Motor neuron (in vitro differentiated cells): ENCODE measurements at regions not wholly inside any gene's neighbourhood (a gene's known extent, or its start where the extent isn't known, plus 50 kb on each side); places are given as distances from the start of the nearest gene placed in this dataset.
"Not testable (repeated sequence)": the region's sequence is repeated elsewhere in the genome, so short reads cannot be mapped to it uniquely, and the experiment has no call there.

ENCODE experiments used
- ATAC-seq, 8 experiments: fragments of 200-7000 bp; cut with Tn5 transposase; replicated peaks in 6 of 8; 2 replicates each; pipeline ENCODE4 v1.8.0; 2021; ENCODE audit warnings: mild to moderate bottlenecking in 8 of 8, moderate library complexity in 8 of 8
- H3K27ac ChIP-seq, 2 donors: fragments of 250-450 bp; sonication (Bioruptor Pico); 2 replicates each; pipeline ENCODE4 v1.9.0; 2021; ENCODE audit warnings: antibody characterized with exemption in 2 of 2, mild to moderate bottlenecking in 2 of 2, moderate library complexity in 1 of 2
- H3K4me1 ChIP-seq, 2 donors: fragments of 250-450 bp; sonication (Bioruptor Pico); replicated peaks in 1 of 2; 2 replicates each; pipeline ENCODE4 v1.6.1; 2021; ENCODE audit warnings: antibody characterized with exemption in 2 of 2, mild to moderate bottlenecking in 2 of 2, moderate library complexity in 1 of 2
- H3K4me3 ChIP-seq, 5 donors: fragments of 250-450 bp; sonication (Bioruptor Pico); 2 replicates each; pipeline ENCODE4 v1.9.0; 2021; ENCODE audit warnings: antibody characterized with exemption in 5 of 5, mild to moderate bottlenecking in 5 of 5, moderate library complexity in 4 of 5
- WGBS, 10 experiments: fragments of 450-650 bp; shearing (Covaris generic); methylation state at CpG; one replicate each; pipeline ENCODE4 v1.0.0; 2022; 5-methylcytosine and 5-hydroxymethylcytosine counted together
- in situ Hi-C, 9 experiments: fragments of 400-800 bp; cut with MboI; loops; one replicate each; pipeline ENCODE4 v1.15.0; 2021; ENCODE audit warnings: low sequenced_read_pairs in 9 of 9, low pct_unique_long_range_greater_than_20kb in 2 of 9; ENCODE audit not compliant: unreplicated experiment in 9 of 9

GRCh38 chr4:15202481-15202880, 200.2 kb downstream of the CPEB2 start:
- H3K27ac ChIP-seq: no peak overlapping the region
- WGBS, 10 experiments: 55 to 100% (median 80%) methylated on average over 1 to 2 of the region's 2 CpGs; no CpG with 5 or more reads in 5 of the 10 experiments
- H3K4me3 ChIP-seq: no peak overlapping the region
- no peak for ATAC-seq
- in situ Hi-C loops: no loop called here
- peaks cover 5 to 11% of the 10 kb centered on the region in 2 donors for H3K4me1 ChIP-seq

DNA sequence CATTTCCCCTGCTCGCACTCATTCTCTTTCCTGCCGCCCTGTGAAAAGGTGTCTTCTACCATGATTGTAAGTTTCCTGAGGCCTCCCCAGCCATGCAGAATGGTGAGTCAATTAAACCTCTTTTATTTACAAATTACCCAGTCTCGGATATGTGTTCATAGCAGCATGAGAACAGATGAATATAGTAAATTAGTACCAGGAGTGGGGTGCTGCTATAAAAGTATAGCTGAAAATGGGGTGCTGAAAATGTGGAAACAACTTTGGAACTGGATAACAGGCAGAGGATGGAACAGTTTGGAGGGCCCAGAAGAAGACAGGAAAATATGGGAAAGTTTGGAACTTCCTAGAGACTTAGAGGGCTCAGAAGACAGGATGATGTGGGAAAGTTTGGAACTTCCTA, 204.2 kb downstream of the CPEB2 start:
- ATAC-seq, H3K27ac ChIP-seq, H3K4me1 ChIP-seq, H3K4me3 ChIP-seq, in situ Hi-C loops: not testable (repeated sequence)
- 0 to 100% (median 53%) methylated on average over 1 to 3 of the region's 3 CpGs; no CpG with 5 or more reads in 1 of the 10 experiments for WGBS, 10 experiments

DNA sequence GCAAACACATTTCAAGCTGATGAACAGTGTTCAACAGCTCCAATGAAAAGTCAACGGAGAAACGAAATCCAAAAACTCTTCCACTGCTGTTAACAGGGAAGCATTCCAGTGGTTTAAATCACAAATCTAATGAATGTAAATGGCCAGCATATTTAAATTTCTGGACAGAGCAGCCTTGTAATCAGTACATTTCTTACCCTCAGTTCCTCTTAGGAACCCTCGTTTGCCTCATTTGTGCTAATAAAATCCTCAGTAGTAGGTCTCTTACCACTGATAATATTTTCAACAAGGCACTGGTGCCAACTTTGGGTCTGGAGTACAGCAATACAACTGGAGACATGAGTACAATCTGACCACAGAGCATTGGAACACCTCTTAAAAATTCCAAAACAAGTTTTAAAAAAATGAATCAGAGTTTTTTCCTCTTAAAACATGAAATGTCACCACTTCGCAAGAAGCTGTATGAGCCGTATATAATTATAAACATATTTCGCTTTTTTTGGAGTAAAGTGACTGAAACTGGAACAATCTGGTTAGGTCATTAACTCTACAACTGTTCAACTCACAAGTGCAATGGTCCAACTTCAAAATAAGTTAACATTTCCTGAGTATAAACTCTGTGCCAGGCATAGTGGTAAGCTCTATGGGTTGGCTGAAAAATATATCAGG, 211.2 kb downstream of the CPEB2 start:
- WGBS, 10 experiments: 7 to 95% (median 82%) methylated on average over 2 to 6 of the region's 6 CpGs; no CpG with 5 or more reads in 1 of the 10 experiments
- in situ Hi-C loops: no loop called here
- peak in 2 of 8 experiments; percentile 17 to 53 for ATAC-seq
- Histone ChIP-seq H3K4me1 (no peaks in the 10 kb centered on the region), H3K4me3 (no peak overlapping the region), H3K27ac (no peak overlapping the region)

DNA sequence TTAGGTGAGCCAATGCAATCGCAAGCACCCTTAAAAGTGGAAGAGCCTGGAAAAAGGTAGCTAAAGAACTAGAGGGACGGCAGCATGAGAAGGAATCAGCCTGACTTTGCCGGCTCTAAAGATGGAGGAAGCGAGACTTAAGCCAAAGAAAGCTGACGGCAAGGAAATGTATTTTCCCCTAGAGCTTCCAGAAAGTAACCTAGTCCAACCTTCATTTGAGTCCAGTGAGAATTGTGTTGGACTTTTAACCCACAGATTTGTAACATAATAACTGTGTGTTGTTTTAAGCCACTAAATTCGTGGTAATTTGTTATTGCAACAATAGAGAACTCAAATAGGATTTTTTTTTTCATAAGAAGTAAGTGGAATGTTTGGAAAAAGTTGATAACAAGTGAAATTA, 212.7 kb upstream of the C1QTNF7 start:
- H3K4me1 ChIP-seq: no peaks in the 10 kb centered on the region
- WGBS, 10 experiments: 51 to 100% (median 80%) methylated on average over 2 to 6 of the region's 6 CpGs
- no peak for ATAC-seq
- in situ Hi-C loops: no loop called here
- no peak overlapping the region for H3K27ac ChIP-seq
- H3K4me3 ChIP-seq: no peak overlapping the region

DNA sequence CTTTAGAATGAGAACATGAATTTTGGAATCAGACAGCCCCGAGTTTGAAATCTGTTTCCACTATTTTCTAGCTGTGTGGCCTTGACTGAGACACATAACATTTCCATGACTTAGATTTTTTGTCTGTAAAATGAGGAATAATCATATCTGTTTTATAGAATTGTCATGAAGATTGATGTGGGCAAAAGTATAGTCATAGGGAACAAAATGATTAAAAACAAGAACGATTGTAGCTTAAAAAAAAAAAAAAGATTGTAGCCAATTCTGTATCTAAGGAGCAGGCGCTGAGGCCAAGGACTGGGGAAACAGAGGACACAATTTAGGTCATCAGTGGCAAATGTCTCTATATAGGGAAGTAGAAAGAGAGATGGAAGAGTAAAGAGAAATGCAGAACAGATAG, 201.6 kb upstream of the C1QTNF7 start:
- in situ Hi-C loops: loop anchor here in 4 of 9 experiments (25.0 kb wide), 3 partner anchors 186 to 411 kb away; partner anchors contain the start of gene CC2D2A (in 2 of the 4)
- Histone ChIP-seq H3K4me3 (no peak overlapping the region), H3K4me1 (no peaks in the 10 kb centered on the region), H3K27ac (no peak overlapping the region)
- no peak for ATAC-seq
- 43 to 100% (median 86%) methylated on average over 1 to 3 of the region's 3 CpGs for WGBS, 10 experiments

- no peak overlapping the region for H3K27ac ChIP-seq
- in situ Hi-C loops: loop anchor here in 5 of 9 experiments (10.0 to 25.0 kb wide), 4 partner anchors 181 to 406 kb away; partner anchors contain the start of gene CC2D2A (in 2 of the 5)
- peak; percentile 58 to 97 (median 70) for ATAC-seq
Measured at GRCh38 chr4:15231265-15232091, 196.4 kb upstream of the C1QTNF7 start.

DNA sequence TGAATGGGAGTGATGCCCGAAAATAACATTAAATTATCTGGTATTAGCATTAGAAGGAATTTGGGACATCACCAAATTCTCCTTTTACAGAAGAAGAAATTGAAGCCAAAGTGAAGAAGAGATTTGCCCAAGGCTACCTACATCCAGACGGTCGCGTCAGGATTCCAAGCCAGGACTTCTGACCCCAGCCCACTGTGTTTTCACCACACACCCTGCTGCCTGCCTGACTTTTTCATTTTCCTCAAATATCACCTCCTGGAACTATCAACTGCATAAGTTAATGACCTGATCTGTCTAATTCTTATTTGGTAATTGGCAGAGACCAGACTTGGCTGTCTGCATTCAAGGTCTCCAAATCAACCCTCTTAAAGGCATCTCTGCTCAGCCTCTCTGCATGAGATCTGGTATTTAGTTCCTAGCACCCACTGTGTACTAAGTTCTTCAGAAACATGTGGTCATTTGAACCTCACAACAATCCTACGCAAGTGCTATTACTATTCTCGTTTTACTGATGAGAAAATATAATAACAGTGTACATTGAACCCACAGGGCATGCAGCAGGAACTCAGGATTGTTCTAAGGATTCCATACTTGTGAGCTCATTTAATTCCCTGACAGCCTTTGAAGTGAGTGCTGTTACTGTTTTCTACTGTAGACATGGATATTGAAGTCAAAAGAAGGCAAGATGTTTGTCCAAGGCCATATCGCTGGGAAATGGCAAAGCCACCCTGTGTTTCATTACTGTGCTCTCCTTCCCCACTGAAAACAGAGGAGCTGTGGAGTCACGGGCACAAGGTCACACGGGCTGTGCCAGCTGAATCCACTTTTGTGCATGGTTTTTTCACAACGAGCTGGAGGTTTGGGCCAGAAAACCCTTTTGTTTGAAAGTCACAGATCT, 195.2 kb upstream of the C1QTNF7 start:
- H3K27ac ChIP-seq: no peak overlapping the region
- no peaks in the 10 kb centered on the region for H3K4me1 ChIP-seq
- in situ Hi-C loops: loop anchor here in 5 of 9 experiments (10.0 to 25.0 kb wide), 4 partner anchors 180 to 405 kb away; partner anchors contain the start of gene CC2D2A (in 2 of the 5)
- H3K4me3 ChIP-seq: no peak overlapping the region
- WGBS, 10 experiments: 30 to 94% (median 79%) methylated on average over 4 to 10 of the region's 10 CpGs; no CpG with 5 or more reads in 1 of the 10 experiments
- peak in 3 of 8 experiments; percentile 6 to 55 (median 24) for ATAC-seq

More at GRCh38 chr4:15231265-15232091, 196.4 kb upstream of the C1QTNF7 start:
- H3K4me1 ChIP-seq: no peaks in the 10 kb centered on the region
- no peak overlapping the region for H3K4me3 ChIP-seq
- WGBS, 10 experiments: 34 to 80% (median 58%) methylated on average over 1 to 8 of the region's 8 CpGs; no CpG with 5 or more reads in 1 of the 10 experiments

GRCh38 chr4:15233264-15233597, 194.6 kb upstream of the C1QTNF7 start:
- in situ Hi-C loops: loop anchor here in 5 of 9 experiments (10.0 to 25.0 kb wide), 4 partner anchors 179 to 404 kb away; partner anchors contain the start of gene CC2D2A (in 2 of the 5)
- 25 to 80% (median 75%) methylated on average over 1 to 3 of the region's 4 CpGs; no CpG with 5 or more reads in 4 of the 10 experiments for WGBS, 10 experiments
- no peaks in the 10 kb centered on the region for H3K4me1 ChIP-seq
- H3K4me3 ChIP-seq: no peak overlapping the region
- no peak overlapping the region for H3K27ac ChIP-seq
- ATAC-seq: no peak

- no peaks in the 10 kb centered on the region for H3K4me1 ChIP-seq
- in situ Hi-C loops: loop anchor here in 5 of 9 experiments (10.0 to 25.0 kb wide), 4 partner anchors 179 to 404 kb away; partner anchors contain the start of gene CC2D2A (in 2 of the 5)
- H3K27ac ChIP-seq: no peak overlapping the region
Measured at GRCh38 chr4:15233626-15234025, 194.2 kb upstream of the C1QTNF7 start.

GRCh38 chr4:15234116-15234855, 193.5 kb upstream of the C1QTNF7 start:
- in situ Hi-C loops: loop anchor here in 5 of 9 experiments (10.0 to 25.0 kb wide), 4 partner anchors 178 to 403 kb away; partner anchors contain the start of gene CC2D2A (in 2 of the 5)
- H3K4me3 ChIP-seq: no peak overlapping the region
- 15 to 100% (median 81%) methylated on average over 1 to 7 of the region's 7 CpGs; no CpG with 5 or more reads in 1 of the 10 experiments for WGBS, 10 experiments
- no peak overlapping the region for H3K27ac ChIP-seq
- peak in 2 of 8 experiments; percentile 46 to 57 for ATAC-seq
- no peaks in the 10 kb centered on the region for H3K4me1 ChIP-seq

More at GRCh38 chr4:15233626-15234025, 194.2 kb upstream of the C1QTNF7 start:
- ATAC-seq: no peak
- no peak overlapping the region for H3K4me3 ChIP-seq
- WGBS, 10 experiments: 30 to 98% (median 85%) methylated on average over 2 to 5 of the region's 5 CpGs; no CpG with 5 or more reads in 2 of the 10 experiments

DNA sequence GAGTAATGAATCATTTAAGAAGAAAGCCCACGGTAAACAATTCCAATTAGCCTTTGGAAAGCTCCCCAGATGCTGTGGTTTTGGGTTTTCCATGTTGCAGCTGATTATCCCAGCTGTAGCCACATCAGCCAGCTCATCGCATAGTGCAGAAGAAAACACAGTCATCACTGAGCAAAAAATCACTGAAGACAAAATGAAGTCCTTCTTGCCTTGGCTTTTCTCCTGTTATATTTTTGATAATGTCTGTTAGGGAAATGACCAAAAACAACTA, 193.0 kb upstream of the C1QTNF7 start:
- in situ Hi-C loops: loop anchor here in 5 of 9 experiments (10.0 to 25.0 kb wide), 4 partner anchors 178 to 403 kb away; partner anchors contain the start of gene CC2D2A (in 2 of the 5)
- ATAC-seq: peak in 2 of 8 experiments; percentile 48 to 64
- H3K27ac ChIP-seq: no peak overlapping the region
- H3K4me3 ChIP-seq: no peak overlapping the region
- WGBS, 10 experiments: 0 to 100% (median 71%) methylated on average over 1 to 2 of the region's 2 CpGs; no CpG with 5 or more reads in 4 of the 10 experiments
- no peaks in the 10 kb centered on the region for H3K4me1 ChIP-seq
